Neuronal stem cell (in vitro differentiated cells): ENCODE measurements at regions not wholly inside any gene's neighbourhood (a gene's known extent, or its start where the extent isn't known, plus 50 kb on each side); places are given as distances from the start of the nearest gene placed in this dataset.
"Not testable (repeated sequence)": the region's sequence is repeated elsewhere in the genome, so short reads cannot be mapped to it uniquely, and the experiment has no call there.

Source experiments
- DNase-seq: peaks from one replicate; pipeline ENCODE4 v3.0.0-alpha.2; 2013; ENCODE audit warnings: low spot score
- H2AFZ ChIP-seq: one replicate; pipeline ENCODE4 v1.6.1; 2013; ENCODE audit warnings: mild to moderate bottlenecking, low read length, inconsistent platforms
- H2AK5ac ChIP-seq: 2 replicates; pipeline ENCODE4 v1.6.1; 2013; ENCODE audit warnings: low read depth, mild to moderate bottlenecking, inconsistent platforms, low read length, moderate library complexity, mixed read lengths
- H2BK120ac ChIP-seq: 2 replicates; pipeline ENCODE4 v1.6.1; 2013; ENCODE audit warnings: low read depth, mild to moderate bottlenecking, inconsistent platforms, low read length, moderate library complexity, mixed read lengths
- H2BK12ac ChIP-seq: one replicate; pipeline ENCODE4 v1.6.1; 2013; ENCODE audit warnings: low read length, inconsistent platforms
- H2BK15ac ChIP-seq: 2 replicates; pipeline ENCODE4 v1.6.1; 2013; ENCODE audit warnings: mild to moderate bottlenecking, low read length, inconsistent platforms, mixed read lengths
- H2BK5ac ChIP-seq: one replicate; pipeline ENCODE4 v1.6.1; 2013; ENCODE audit warnings: inconsistent platforms, mild to moderate bottlenecking, low read length, moderate library complexity
- H3K14ac ChIP-seq: one replicate; pipeline ENCODE4 v1.6.1; 2013; ENCODE audit warnings: low read length, inconsistent platforms
- H3K18ac ChIP-seq: 2 replicates; pipeline ENCODE4 v1.6.1; 2013; ENCODE audit warnings: low read length, inconsistent platforms
- H3K23ac ChIP-seq: 2 replicates; pipeline ENCODE4 v1.6.1; 2013; ENCODE audit warnings: low read depth, mild to moderate bottlenecking, mixed read lengths, low read length, inconsistent platforms; ENCODE audit not compliant: poor library complexity
- H3K27ac ChIP-seq: replicated peaks from 3 replicates; pipeline ENCODE4 v1.5.1; 2013; ENCODE audit warnings: low read length, inconsistent platforms
- H3K27me3 ChIP-seq, 3 experiments: 2 replicates each; pipeline ENCODE4 v1.6.1; 2013; ENCODE audit warnings: low read length in 3 of 3, mild to moderate bottlenecking in 2 of 3, inconsistent platforms in 1 of 3, low read depth in 1 of 3, mixed read lengths in 1 of 3, moderate library complexity in 1 of 3; ENCODE audit not compliant: control insufficient read depth in 3 of 3, insufficient read depth in 3 of 3
- H3K36me3 ChIP-seq, 2 donors: replicated peaks in 1 of 2; 2 replicates each; pipeline ENCODE4 v1.6.1; 2013; ENCODE audit warnings: low read length in 2 of 2; ENCODE audit not compliant: control insufficient read depth in 2 of 2, insufficient read depth in 2 of 2
- H3K4ac ChIP-seq: 2 replicates; pipeline ENCODE4 v1.6.1; 2013; ENCODE audit warnings: inconsistent platforms, mild to moderate bottlenecking, low read length, moderate library complexity
- H3K4me1 ChIP-seq, 2 donors: 1 replicate in 1 of 2; 2 replicates in 1 of 2; pipeline ENCODE4 v1.6.1; 2013; ENCODE audit warnings: low read length in 2 of 2, low read depth in 1 of 2; ENCODE audit not compliant: control insufficient read depth in 2 of 2, insufficient read depth in 1 of 2
- H3K4me2 ChIP-seq: one replicate; pipeline ENCODE4 v1.6.1; 2013; ENCODE audit warnings: mild to moderate bottlenecking, low read length, inconsistent platforms; ENCODE audit not compliant: insufficient read depth, poor library complexity, severe bottlenecking
- H3K4me3 ChIP-seq, 2 donors: 2 replicates each; pipeline ENCODE4 v1.5.1; 2013; ENCODE audit warnings: low read length in 2 of 2, mild to moderate bottlenecking in 2 of 2, inconsistent platforms in 1 of 2, moderate library complexity in 1 of 2
- H3K79me1 ChIP-seq: one replicate; pipeline ENCODE4 v1.6.1; 2013; ENCODE audit warnings: low read depth, mild to moderate bottlenecking, inconsistent platforms, low read length, moderate library complexity
- H3K9ac ChIP-seq: one replicate; pipeline ENCODE4 v1.6.1; 2013; ENCODE audit warnings: mild to moderate bottlenecking, low read depth, low read length, inconsistent platforms; ENCODE audit not compliant: poor library complexity
- H3K9me3 ChIP-seq, 2 donors: replicated peaks in 1 of 2; 2 replicates each; pipeline versions ENCODE3 to v1.6.1; 2013; ENCODE audit warnings: low read length in 2 of 2, mild to moderate bottlenecking in 2 of 2, inconsistent platforms in 1 of 2, low read depth in 1 of 2, mixed read lengths in 1 of 2, moderate library complexity in 1 of 2; ENCODE audit not compliant: control insufficient read depth in 2 of 2, insufficient read depth in 1 of 2
- H4K8ac ChIP-seq: one replicate; pipeline ENCODE4 v1.6.1; 2013; ENCODE audit warnings: low read depth, mild to moderate bottlenecking, inconsistent platforms, low read length, moderate library complexity
- H4K91ac ChIP-seq: one replicate; pipeline ENCODE4 v1.6.1; 2013; ENCODE audit warnings: low read length, low read depth, mild to moderate bottlenecking, inconsistent platforms; ENCODE audit not compliant: poor library complexity
- WGBS, 2 donors: extraction: QIAGEN DNeasy Blood & Tissue Kit; methylation state at CpG; one replicate each; pipeline ENCODE4 v1.1.7; 2013; ENCODE audit warnings: missing lambda C conversion rate in 2 of 2, mixed read lengths in 1 of 2; ENCODE audit not compliant: insufficient read length in 2 of 2, insufficient replicate concordance in 1 of 2; ENCODE audit errors: extremely low coverage in 2 of 2; 5-methylcytosine and 5-hydroxymethylcytosine counted together

GRCh38 chr16:29211456-29211855, 195.1 kb downstream of the NPIPB11 start:
- not testable (repeated sequence) for H3K18ac ChIP-seq

GRCh38 chr16:29210299-29211150, 196.0 kb downstream of the NPIPB11 start:
- H2BK5ac ChIP-seq, H3K79me1 ChIP-seq, H3K4me3 ChIP-seq, H2AK5ac ChIP-seq, H3K4me1 ChIP-seq, H3K18ac ChIP-seq, DNase-seq, H3K23ac ChIP-seq, H2BK15ac ChIP-seq, H3K4me2 ChIP-seq, H3K9ac ChIP-seq, H4K8ac ChIP-seq, H3K9me3 ChIP-seq, H3K27ac ChIP-seq, H3K14ac ChIP-seq, H2BK120ac ChIP-seq, H4K91ac ChIP-seq, H3K4ac ChIP-seq, H2BK12ac ChIP-seq, H3K36me3 ChIP-seq, H3K27me3 ChIP-seq, H2AFZ ChIP-seq: not testable (repeated sequence)
- WGBS, 2 donors, result no CpG with 5 or more reads among the region's 25 CpGs

More at GRCh38 chr16:29211456-29211855, 195.1 kb downstream of the NPIPB11 start:
- H3K4me1 ChIP-seq, H3K27me3 ChIP-seq, H2BK15ac ChIP-seq, H3K9ac ChIP-seq, H2BK120ac ChIP-seq, H3K9me3 ChIP-seq, DNase-seq, H4K91ac ChIP-seq, H3K4me3 ChIP-seq, H2BK5ac ChIP-seq, H3K4ac ChIP-seq, H2AFZ ChIP-seq, H3K36me3 ChIP-seq, H2AK5ac ChIP-seq, H3K4me2 ChIP-seq, H3K79me1 ChIP-seq, H4K8ac ChIP-seq, H3K14ac ChIP-seq, H3K23ac ChIP-seq, H2BK12ac ChIP-seq, H3K27ac ChIP-seq: not testable (repeated sequence)
- no CpG with 5 or more reads among the region's 12 CpGs for WGBS, 2 donors

GRCh38 chr16:29206120-29206519, 200.4 kb downstream of the NPIPB11 start:
- WGBS, 2 donors, result no CpG with 5 or more reads among the region's 3 CpGs
- H3K14ac ChIP-seq, result not testable (repeated sequence)

GRCh38 chr16:29205151-29205550, 201.4 kb downstream of the NPIPB11 start:
- not testable (repeated sequence) for H3K9me3 ChIP-seq, H3K36me3 ChIP-seq, H3K14ac ChIP-seq, H3K4me3 ChIP-seq, H3K4ac ChIP-seq, H2AFZ ChIP-seq, H4K8ac ChIP-seq, H3K27ac ChIP-seq, H2BK12ac ChIP-seq, H3K9ac ChIP-seq, H2BK15ac ChIP-seq, H4K91ac ChIP-seq, H3K23ac ChIP-seq, H3K79me1 ChIP-seq, DNase-seq, H3K4me2 ChIP-seq, H3K27me3 ChIP-seq, H3K18ac ChIP-seq, H3K4me1 ChIP-seq, H2BK5ac ChIP-seq, H2BK120ac ChIP-seq, H2AK5ac ChIP-seq
- no CpG with 5 or more reads among the region's 2 CpGs for WGBS, 2 donors

More at GRCh38 chr16:29206120-29206519, 200.4 kb downstream of the NPIPB11 start:
- not testable (repeated sequence) for H2BK120ac ChIP-seq, H4K8ac ChIP-seq, H4K91ac ChIP-seq, H2BK15ac ChIP-seq, DNase-seq, H3K18ac ChIP-seq, H2AK5ac ChIP-seq, H2BK12ac ChIP-seq, H3K23ac ChIP-seq, H2AFZ ChIP-seq, H3K4ac ChIP-seq, H2BK5ac ChIP-seq, H3K9me3 ChIP-seq, H3K36me3 ChIP-seq, H3K4me3 ChIP-seq, H3K79me1 ChIP-seq, H3K4me2 ChIP-seq, H3K4me1 ChIP-seq, H3K27me3 ChIP-seq, H3K27ac ChIP-seq, H3K9ac ChIP-seq
